ENCODE measurements at regions not wholly inside any gene's neighbourhood (a gene's known extent, or its start where the extent isn't known, plus 50 kb on each side); places are given as distances from the start of the nearest gene placed in this dataset.
"Not testable (repeated sequence)": the region's sequence is repeated elsewhere in the genome, so short reads cannot be mapped to it uniquely, and the experiment has no call there.

GRCh38 chr5:40210694-40211093, 469.0 kb upstream of the PTGER4 start:
- FAIRE-seq: no peak

GRCh38 chr5:40206030-40206429, 473.7 kb upstream of the PTGER4 start:
- no peak for FAIRE-seq

- FAIRE-seq: no peak
Measured at GRCh38 chr5:40204144-40204543, 475.6 kb upstream of the PTGER4 start.

- no peak for FAIRE-seq
Measured at GRCh38 chr5:40202814-40203440, 476.8 kb upstream of the PTGER4 start.

- FAIRE-seq: no peak
Measured at GRCh38 chr5:40198736-40199135, 481.0 kb upstream of the PTGER4 start.

- not testable (repeated sequence) for FAIRE-seq
Measured at GRCh38 chr5:40195574-40195973, 484.1 kb upstream of the PTGER4 start.

- no peak for FAIRE-seq
Measured at GRCh38 chr5:40191150-40191549, 488.6 kb upstream of the PTGER4 start.

GRCh38 chr5:40172721-40173120, 507.0 kb upstream of the PTGER4 start:
- no peak for FAIRE-seq

GRCh38 chr5:40171971-40172370, 507.7 kb upstream of the PTGER4 start:
- FAIRE-seq: peak; percentile 25

- no peak for FAIRE-seq
Measured at GRCh38 chr5:40167283-40167682, 512.4 kb upstream of the PTGER4 start.

- FAIRE-seq: no peak
Measured at GRCh38 chr5:40166802-40167201, 512.9 kb upstream of the PTGER4 start.

GRCh38 chr5:40165789-40166728, 513.7 kb upstream of the PTGER4 start:
- FAIRE-seq: no peak

- no peak for FAIRE-seq
Measured at GRCh38 chr5:40165106-40165788, 514.5 kb upstream of the PTGER4 start.

- FAIRE-seq: no peak
Measured at GRCh38 chr5:40160435-40160834, 519.3 kb upstream of the PTGER4 start.

- no peak for FAIRE-seq
Measured at GRCh38 chr5:40154194-40154593, 525.5 kb upstream of the PTGER4 start.

- FAIRE-seq: no peak
Measured at GRCh38 chr5:40150896-40151295, 528.8 kb upstream of the PTGER4 start.

GRCh38 chr5:40141896-40142295, 537.8 kb upstream of the PTGER4 start:
- no peak for FAIRE-seq

- FAIRE-seq: no peak
Measured at GRCh38 chr5:40141418-40141817, 538.3 kb upstream of the PTGER4 start.

GRCh38 chr5:40137223-40137622, 542.5 kb upstream of the PTGER4 start:
- FAIRE-seq: no peak

- no peak for FAIRE-seq
Measured at GRCh38 chr5:40134883-40135520, 544.7 kb upstream of the PTGER4 start.

- no peak for FAIRE-seq
Measured at GRCh38 chr5:40124367-40124766, 555.3 kb upstream of the PTGER4 start.

- FAIRE-seq: no peak
Measured at GRCh38 chr5:40121236-40121635, 558.5 kb upstream of the PTGER4 start.

- no peak for FAIRE-seq
Measured at GRCh38 chr5:40112875-40113274, 566.8 kb upstream of the PTGER4 start.
